GM21381 (cell line): ENCODE measurements at regions not wholly inside any gene's neighbourhood (a gene's known extent, or its start where the extent isn't known, plus 50 kb on each side); places are given as distances from the start of the nearest gene placed in this dataset.

Experiments used
- ATAC-seq: cut with Tn5 transposase; IDR thresholded peaks from one replicate; pipeline ENCODE4 v1.9.1; 2021; ENCODE audit warnings: mild to moderate bottlenecking, moderate library complexity; ENCODE audit not compliant: unreplicated experiment

DNA sequence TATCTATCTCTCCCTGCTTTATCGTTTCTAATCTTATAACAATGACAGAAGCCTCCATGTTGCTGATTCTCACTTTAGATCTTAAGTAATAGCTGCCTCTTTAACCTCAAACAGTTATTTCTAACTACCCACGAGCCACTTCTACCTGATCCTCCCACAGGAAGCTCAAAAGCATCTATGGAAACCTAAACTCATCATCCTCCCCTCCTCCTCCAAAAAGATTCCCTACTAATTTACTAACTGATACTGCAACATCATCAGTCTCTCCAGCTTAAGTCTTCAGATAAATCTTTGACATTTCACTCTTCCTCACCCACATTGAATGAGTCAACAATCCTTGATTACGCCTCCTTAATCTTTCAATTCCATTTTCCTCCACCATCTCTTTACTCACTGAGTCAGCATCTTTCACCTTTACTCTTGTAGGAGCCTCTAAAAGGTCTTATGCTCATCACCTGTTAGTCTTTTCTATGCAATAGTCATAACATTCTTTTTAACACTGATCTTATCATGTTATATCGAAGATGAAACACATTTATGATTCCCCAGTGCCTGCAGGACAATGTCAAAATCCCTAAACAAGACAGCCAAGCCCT lies 526.7 kb upstream of the CDH4 start:
- no peak for ATAC-seq

DNA sequence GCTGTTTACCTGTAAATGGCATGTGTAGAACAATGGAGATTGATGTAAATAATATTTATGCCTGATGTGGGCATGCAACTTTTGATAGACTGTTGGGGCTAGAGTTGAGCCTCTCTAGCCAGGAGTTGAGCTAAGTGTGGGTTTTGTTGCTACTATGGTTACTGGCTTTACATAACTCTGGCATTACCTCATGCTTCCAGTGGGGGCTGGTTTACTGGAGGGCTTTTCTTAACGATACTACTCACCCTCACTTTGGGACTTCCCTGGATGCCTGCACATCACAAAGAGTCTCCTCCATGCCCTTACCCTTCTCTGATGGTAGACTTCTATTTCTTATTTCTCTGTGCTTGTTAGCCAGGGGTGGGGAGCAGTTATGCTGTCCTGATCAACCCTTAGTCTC lies 524.6 kb upstream of the CDH4 start:
- ATAC-seq: no peak

DNA sequence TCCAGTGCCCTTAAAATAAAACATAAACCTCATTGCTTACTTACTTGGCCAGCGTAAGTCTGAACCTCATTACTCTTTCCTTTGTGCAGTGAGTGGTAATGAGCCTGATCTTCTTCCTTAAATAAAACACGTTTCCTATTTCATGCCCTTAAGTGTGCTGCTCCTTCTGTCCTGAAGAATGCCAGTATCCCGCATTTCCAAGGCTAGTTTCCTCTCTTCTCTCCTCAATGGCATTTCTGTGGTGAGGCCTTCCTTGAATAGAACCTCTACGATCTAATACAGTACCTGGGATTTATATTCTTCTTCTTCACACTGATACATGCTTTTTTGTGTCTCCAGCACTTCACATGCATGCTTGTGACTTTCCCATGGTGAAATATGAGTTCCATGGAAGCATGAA lies 523.4 kb upstream of the CDH4 start:
- no peak for ATAC-seq

DNA sequence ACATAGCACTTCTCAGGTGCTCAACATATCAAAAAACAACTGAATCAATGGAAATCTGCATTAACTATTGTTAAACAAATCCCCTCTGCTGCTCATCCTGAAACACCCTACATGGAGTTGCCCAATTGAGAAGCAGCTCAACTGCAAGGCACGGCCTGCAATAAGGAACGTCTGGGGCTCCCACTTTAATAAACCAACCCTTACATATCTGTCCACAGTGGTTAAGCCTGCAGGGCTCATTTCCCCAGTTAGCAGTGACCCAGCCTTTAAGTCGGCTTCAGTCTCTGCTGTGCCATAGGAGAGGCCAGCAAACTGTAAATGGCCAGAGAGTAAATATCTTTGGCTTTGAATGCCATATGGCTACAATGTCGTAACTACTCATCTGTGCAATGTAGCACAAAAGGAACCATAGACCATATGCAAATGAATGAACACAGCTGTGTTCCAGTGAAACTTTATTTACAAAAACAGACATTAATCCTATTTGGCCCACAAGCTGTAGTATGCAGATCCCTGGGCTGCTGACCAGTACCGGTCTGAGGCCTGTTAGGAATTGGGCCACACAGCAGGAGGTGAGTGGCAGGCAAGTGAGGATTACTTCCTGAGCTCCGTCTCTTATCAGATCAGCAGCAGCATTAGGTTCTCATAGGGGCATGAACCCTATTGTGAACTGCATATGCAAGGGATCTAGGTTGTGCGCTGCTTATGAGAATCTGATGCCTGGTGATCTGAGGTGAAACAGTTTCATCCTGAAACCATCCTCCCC lies 522.7 kb upstream of the CDH4 start:
- no peak for ATAC-seq

DNA sequence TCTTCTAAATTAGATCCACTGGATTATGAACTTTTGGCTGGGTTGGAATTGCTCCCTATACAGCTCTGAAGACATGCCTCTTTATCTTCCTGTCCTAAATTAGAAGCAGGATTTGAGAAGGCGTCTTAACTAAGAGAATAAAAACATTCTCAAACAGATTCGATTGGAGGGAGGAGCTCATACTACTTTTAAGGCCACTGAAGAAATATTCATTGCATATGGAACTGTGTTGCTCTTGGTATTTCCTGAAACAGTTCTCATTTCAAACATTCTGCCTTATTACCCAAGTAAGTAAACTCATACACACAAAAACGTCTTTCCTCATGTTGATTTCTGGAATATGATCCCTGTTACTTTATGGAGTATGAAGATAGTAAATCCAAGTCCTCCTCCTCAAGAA lies 519.7 kb upstream of the CDH4 start:
- no peak for ATAC-seq

DNA sequence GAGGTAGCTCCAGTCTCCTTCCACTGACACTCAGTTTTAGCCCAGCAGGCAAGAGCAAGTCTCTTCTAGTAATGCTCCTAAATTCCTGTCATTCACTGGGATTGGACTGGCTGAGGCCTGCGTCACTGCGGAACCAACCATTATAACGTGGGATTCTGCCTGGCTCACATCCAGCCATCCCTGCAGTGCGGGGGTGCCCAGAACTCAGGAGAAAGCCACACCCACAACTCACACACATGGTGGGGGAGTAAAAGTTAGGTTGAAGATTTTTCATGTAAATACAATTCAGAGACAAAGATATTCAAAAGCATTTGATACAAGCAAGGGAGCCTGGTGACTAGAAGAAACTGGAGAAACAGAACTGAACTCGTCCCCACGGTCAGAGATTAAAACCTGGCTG lies 504.0 kb upstream of the CDH4 start:
- no peak for ATAC-seq

DNA sequence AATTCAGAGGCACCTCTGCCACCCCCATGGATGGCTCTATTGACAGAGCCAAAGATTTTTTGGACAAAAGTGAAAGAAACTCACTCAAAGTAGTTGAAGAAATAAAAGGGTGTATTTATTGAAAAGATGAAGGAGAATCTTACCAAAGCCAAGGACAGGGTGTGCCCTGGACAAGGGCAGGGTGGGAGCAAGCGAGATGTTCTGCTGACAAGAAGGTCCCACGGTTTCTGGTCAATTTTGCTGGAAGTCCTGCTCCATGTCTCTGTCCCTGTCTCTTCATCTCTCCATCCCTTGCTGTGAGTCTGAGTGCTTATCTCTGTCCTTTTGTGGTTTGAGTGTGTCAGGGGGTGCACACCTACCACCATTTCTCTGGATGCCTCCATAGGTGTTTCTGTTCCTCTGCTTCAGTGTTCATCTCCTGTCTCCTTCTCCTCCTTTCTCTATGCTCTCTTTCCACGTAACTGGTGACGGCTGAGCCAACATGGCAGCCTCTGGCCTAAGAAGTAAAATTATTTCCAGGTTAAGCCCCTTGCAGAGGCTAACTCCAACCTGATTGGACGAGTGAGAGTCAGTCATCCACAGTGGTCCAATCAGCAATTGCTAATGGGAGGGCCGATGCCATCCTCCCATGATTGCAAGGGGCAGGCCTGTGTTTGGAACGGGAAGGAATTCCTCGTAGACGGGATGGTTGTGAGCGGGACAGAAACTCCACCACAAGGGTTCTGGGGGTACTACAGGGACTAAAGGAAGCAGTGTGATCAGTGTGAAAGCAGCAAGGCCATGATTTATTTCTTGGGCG lies 502.1 kb upstream of the CDH4 start:
- ATAC-seq: no peak

DNA sequence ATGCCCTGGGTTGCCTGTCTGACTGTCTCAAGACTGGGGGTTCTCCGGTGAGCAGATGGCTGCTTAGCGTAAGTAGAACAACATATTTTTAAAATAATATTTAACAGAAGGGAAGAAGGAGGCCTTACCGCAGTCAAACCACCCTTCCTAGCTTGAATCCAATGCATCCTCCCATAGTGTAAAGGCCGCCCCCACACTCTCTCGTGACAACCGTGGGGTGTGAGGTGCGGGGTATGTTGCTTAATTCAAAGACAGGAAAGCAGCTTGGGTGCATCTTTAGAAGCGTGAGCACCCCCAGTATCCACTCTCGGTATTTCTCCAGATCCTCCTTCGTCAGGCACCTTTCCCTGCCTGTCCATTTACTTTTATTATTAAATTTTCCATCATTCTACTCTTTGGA lies 501.2 kb upstream of the CDH4 start:
- ATAC-seq: no peak

DNA sequence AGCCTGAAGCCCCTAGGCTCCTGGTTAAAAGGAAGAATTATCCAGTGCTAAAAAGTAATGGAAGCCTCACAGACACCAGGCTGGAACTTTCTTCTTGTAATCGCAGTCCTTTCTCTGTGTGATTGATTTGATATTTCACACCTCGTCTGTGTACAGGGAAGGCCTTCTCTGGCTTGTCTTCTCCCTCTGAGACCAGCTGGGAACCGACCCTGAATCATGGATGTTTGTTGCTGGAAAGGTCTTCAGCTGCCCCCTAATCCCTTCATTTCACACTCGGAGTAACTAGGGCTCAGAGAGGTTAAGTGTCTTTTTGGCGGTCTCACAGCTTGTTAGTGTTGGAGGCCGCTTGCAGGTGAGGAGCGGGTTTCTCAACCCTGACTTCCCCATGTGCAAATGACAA lies 500.2 kb upstream of the CDH4 start:
- no peak for ATAC-seq

DNA sequence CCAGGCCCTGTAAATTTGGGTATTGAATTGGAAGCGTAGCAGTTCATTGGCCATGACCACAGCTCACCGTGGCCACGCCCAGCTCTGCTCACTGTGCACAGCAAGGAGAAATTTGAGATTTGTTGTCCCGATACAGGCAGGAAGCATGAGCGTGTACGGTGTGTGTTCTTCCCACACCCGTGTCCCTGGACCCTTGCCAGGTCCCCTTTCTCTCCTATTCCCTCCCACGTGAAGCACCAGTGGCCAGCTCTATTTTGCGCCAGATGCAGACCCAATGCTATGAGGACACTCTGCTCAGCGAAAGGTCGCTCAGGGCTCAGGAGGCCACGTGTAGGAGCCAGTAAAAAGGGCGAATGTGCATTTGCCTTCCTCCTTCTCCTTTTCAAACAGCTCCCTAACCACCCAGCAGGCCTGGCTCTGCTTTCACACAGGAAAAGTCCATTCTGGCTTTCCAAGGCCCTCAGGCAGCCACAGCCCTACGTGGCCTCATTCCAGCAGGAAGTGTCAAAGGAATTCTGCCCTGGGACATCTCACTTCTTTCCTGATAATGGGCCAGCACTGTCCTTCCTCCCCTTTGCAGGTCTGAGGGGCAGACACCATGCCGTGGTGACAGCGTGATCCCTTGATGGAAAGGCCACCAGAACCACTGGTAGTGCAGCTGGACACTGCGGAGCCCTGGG lies 499.2 kb upstream of the CDH4 start:
- ATAC-seq: no peak

DNA sequence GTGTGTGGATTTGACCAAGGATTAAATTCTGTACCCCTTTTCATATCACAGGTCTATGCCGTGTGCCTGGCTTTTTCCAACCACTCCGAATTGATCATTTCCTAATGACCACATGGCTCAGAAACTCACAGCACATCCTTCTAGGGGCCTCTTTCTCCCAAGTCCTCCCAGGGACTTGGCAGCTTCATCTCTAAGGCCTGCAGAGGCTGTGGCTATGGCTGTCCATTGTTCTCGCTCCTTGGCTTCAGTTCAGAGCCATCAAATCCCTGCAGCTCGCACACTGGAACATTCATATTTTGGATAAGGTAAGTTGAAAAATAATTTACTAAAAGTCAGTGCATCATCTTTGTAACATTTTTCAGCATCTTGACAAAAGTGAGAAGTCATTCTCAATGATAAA lies 497.2 kb upstream of the CDH4 start:
- ATAC-seq: no peak

DNA sequence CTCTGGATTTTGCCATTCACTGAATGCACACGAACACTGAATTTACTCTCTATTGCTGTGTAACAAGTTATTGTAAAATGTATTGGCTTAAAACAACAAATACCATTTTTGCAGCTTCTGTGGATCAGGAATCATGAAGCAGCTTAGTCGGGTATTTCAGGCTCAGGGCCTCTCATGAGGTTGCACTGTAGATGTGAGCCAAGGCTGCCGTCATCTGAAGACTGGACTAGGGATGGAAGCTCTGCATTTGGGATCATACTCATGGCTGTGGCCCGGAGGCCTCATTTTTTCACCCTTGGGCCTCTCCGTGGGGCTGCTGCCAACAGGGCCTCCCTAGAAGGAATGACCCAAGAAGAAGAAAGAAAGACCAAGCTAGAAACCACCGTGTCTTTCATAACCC lies 492.4 kb upstream of the CDH4 start:
- ATAC-seq: no peak

DNA sequence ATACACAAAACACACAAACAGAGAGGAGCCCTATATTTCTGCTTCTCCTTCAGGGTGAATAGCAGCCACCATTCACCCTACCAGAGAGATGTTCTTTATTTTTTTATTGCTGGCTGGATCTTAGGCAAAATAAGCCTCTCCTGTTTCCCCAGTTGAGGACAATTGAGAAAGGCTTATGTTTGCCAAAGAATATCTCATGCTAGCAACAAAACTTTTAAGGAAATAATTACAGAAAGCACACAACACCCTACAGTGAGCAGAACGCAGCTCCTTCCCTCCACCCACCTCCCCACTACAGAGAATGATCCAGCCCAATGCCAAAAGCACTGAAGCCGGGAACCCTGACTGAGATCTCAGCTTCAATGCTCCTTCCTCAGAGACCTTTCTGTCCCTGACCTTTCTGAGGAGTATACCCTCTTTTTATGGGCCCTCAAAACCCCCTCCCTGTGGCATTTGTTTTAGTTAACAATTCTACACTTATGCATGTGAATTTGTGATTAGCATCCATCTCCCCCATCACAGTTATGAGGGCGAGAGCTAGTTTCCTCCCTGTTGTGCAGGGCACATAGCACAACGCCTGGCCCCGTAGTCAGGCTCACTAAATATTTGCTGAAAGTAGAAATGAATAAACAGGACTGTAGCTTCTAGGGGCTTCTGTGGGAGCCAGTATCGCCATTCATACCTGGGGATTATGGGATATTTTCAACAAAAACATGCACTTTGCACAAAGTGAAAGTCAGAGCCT lies 491.6 kb upstream of the CDH4 start:
- no peak for ATAC-seq

DNA sequence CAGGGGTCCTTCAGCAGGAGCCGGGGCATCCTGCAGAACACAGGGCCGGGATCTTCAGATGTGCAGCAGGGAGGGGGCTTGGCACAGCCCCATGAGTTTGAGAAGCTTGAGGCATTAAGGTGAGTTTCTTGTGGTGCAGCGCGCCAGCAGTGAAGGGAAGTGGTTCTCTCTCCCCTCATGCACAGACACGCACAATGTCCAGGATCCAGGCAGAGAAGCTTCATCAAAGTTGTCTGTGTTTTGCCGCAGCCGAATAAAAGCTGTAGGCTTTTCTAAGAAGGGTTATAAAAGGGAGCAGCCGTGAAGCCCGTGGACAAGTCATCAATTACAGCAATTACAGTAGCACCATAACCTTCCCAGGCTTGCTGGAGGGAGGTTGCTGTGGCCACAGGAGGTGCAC lies 491.0 kb upstream of the CDH4 start:
- no peak for ATAC-seq

DNA sequence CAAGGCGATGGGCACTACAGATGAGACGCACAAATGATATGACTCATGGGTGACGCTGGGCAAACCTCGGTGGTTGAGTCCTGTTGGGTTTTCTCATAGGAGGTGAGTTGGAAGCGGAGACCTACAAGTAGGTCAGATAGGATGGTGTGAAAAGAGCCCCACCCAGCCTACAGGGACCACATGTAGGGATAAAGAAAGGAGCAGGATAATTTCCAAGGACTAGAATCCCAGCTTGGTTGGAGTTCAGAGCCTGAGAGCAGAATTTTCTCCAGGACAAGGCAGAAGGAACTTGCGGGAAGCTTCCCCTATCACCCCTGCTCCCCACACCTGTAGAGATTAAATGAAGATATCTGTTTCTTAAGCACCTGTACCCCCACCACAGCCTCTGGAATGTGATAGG lies 489.7 kb upstream of the CDH4 start:
- ATAC-seq: no peak

DNA sequence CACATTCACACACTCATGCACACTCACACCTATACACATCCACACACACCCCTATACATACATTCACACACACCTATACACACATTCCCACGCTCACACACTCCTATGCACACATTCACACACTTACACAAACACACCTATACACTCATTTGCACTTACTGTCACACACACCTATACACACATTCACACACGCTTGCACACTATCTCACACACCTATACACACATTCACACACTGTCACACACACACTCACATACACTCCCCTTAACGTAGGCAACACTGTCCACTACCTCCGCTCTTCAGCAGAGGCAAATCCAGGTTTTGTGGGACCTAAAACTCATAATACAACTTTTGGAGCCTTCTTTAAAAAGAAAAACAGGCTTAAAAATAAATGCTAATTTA lies 487.7 kb upstream of the CDH4 start:
- ATAC-seq: no peak

DNA sequence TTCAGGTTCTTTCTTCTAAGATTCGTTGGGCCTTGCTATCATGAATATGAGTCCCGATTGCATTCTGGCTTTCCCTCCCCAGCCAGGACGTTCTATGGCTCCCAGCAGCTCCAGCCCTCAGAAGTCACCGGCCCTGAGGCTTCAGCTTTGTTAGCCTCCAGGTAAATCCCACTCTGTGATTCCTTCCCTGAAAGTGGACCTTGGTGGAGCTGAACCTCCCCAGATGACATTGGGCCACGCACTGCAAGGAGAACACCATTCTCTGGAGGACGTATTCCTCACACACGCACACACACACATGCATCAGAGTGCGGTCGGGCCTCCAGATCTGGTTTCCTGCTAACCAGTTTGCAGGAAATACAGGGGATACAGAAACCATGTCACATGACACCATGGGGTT lies 487.3 kb upstream of the CDH4 start:
- no peak for ATAC-seq

DNA sequence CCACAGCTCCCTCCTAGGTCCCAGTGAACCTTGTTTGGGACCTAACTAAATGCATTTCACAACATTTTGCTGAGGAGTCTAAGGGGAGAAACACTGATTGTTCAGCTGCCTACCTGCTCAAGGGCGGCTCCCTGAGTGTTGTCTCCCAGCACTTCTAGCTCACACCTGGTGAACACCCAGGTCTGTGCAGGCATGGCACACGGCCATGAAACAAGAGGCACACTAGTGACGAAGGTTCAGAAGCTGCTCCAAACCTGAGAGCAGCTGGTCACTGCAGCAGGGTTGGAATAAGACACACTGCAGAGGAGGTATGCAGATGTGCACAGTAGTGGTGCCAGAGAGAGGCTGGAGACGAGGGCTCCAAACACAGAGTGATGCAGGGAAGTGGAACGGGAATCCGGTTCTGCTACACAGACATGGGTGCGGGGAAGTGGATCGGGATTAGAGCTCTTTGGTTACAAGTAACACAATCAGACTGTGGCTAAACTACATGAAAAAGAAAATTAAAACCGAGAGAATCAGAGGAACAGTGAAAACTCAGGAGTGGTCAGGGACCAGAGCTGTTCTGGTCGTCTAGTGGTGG lies 486.1 kb upstream of the CDH4 start:
- no peak for ATAC-seq

DNA sequence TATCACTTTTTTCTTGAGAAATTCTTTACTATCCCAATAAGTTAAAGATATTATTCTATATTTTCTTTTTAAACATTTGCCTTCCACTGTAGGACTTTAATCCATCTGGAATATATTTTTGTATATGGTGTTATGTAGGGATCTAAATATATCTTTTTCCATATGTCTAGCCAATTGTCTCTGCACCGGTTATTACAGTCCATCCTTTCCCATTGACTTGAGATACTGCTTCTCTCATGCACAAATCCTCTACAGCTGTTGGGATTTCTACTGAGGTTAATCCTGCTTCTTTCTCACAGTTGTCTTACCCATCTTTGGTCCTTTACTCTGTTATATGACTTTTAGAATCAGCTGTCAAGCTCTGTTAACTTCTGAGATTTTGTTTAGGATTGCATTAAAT lies 483.8 kb upstream of the CDH4 start:
- ATAC-seq: no peak

DNA sequence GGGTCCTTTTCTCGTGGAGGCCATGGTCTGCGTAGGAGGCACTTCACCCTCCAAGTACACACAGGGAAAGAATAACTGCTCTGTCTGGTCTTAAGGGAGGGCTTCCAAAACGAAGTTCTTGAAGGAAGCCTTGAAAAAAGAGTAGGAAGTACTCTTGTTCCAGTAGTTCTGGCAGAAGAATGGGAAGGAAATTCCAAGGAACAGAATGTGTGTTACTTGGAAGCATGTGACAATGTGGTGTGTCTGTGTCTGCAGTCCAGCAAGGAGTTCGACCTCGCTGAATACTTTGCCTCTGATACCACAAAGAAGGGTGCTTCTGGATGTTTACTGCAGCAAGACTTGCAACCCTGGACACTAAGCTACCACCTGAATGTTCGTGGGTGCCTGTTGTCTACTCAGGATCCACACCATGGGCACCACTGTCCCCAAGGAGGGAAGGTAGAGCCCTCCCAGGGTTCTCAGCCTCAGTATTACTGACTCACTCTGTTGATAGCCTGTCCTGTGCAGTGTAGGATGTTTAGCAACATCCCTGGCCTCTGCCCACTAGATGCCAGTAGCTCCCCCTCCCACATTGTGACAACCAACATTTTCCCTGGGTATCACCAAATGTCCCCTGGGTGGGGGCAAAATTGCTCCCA lies 471.6 kb upstream of the CDH4 start:
- ATAC-seq: no peak
